Tibial nerve (tissue), 4 donors: ENCODE measurements at regions not wholly inside any gene's neighbourhood (a gene's known extent, or its start where the extent isn't known, plus 50 kb on each side); places are given as distances from the start of the nearest gene placed in this dataset.

Experiments
- DNase-seq, 2 donors: peaks; one replicate each; pipeline ENCODE4 v3.0.0-alpha.2; 2019; ENCODE audit warnings: low spot score in 2 of 2
- H3K27ac ChIP-seq, 4 donors: fragments of 200-600 bp; sonication (generic) in 3 of 4; one replicate each; pipeline ENCODE4 v1.5.1; 2017 to 2019; ENCODE audit warnings: mild to moderate bottlenecking in 1 of 4
- H3K27me3 ChIP-seq, 2 donors: fragments of 200-600 bp; sonication (generic) in 1 of 2; one replicate each; pipeline versions ENCODE4 v1.5.1 to v1.6.0; 2017 to 2019
- H3K36me3 ChIP-seq, 3 donors: fragments of 200-600 bp; sonication (generic); one replicate each; pipeline ENCODE4 v1.5.1; 2018 to 2019
- H3K4me1 ChIP-seq, 4 donors: fragments of 200-600 bp; sonication (generic) in 3 of 4; one replicate each; pipeline ENCODE4 v1.5.1; 2017 to 2019
- H3K4me3 ChIP-seq, 4 donors: fragments of 200-600 bp; sonication (generic) in 3 of 4; one replicate each; pipeline ENCODE4 v1.5.1; 2017 to 2019; ENCODE audit warnings: mild to moderate bottlenecking in 1 of 4, moderate library complexity in 1 of 4
- H3K9me3 ChIP-seq, 4 donors: fragments of 200-600 bp; sonication (generic) in 3 of 4; one replicate each; pipeline ENCODE4 v1.5.1; 2017 to 2019
- CTCF ChIP-seq, 5 experiments: fragments of 200-600 bp in 3 of 5; fragments of 450-650 bp in 2 of 5; sonication (generic) in 3 of 5; IDR thresholded peaks; one replicate each; pipeline ENCODE4 v1.5.1; 2016 to 2019; ENCODE audit warnings: antibody characterized with exemption in 5 of 5, mild to moderate bottlenecking in 3 of 5, moderate library complexity in 2 of 5
- EP300 ChIP-seq, 2 donors: sonication (generic); formaldehyde crosslinking; IDR thresholded peaks; one replicate each; pipeline ENCODE4 v1.6.1; 2017; ENCODE audit warnings: antibody characterized with exemption in 2 of 2, mild to moderate bottlenecking in 1 of 2
- POLR2A ChIP-seq, 2 donors: fragments of 450-650 bp; IDR thresholded peaks; one replicate each; pipeline ENCODE4 v1.6.1; 2017; ENCODE audit warnings: antibody characterized with exemption in 2 of 2, mild to moderate bottlenecking in 2 of 2, moderate library complexity in 2 of 2
- WGBS, 2 donors: methylation state at CpG; one replicate each; pipeline ENCODE4 v1.1.5; 2018; 5-methylcytosine and 5-hydroxymethylcytosine counted together

- Histone ChIP-seq H3K9me3 (peaks cover 0 to 4% (median 0%) of the 10 kb centered on the region in 4 donors), H3K4me1 (peaks cover 0 to 10% (median 0%) of the 10 kb centered on the region in 4 donors), H3K27me3 (no peaks in the 10 kb centered on the region), H3K4me3 (no peak overlapping the region), H3K27ac (no peak overlapping the region), H3K36me3 (no peaks in the 10 kb centered on the region)
- 56 to 57% methylated on average over 9 of the region's 9 CpGs for WGBS, 2 donors
- TF ChIP-seq EP300 (IDR thresholded peaks at IDR 0.05) = no peak
- no peak for TF ChIP-seq CTCF (IDR thresholded peaks at IDR 0.05)
- no peak for TF ChIP-seq POLR2A (IDR thresholded peaks at IDR 0.05)
- no peak for DNase-seq
These were observed 132.6 kb downstream of the SHANK2 start for GRCh38 chr11:71119656-71120269.

- no peak overlapping the region for H3K4me3 ChIP-seq
- no peak for TF ChIP-seq CTCF (IDR thresholded peaks at IDR 0.05)
- no peak for TF ChIP-seq POLR2A (IDR thresholded peaks at IDR 0.05)
- no peak for TF ChIP-seq EP300 (IDR thresholded peaks at IDR 0.05)
- no peaks in the 10 kb centered on the region for H3K27me3 ChIP-seq
- no peak for DNase-seq
- peaks cover 0 to 4% (median 0%) of the 10 kb centered on the region in 4 donors for H3K9me3 ChIP-seq
- H3K27ac ChIP-seq = no peak overlapping the region
- peaks cover 0 to 12% (median 0%) of the 10 kb centered on the region in 4 donors for H3K4me1 ChIP-seq
- 92 to 95% methylated on average over 20 of the region's 20 CpGs for WGBS, 2 donors
- H3K36me3 ChIP-seq = no peaks in the 10 kb centered on the region
These were observed 133.6 kb downstream of the SHANK2 start for GRCh38 chr11:71118671-71119250.

GRCh38 chr11:71117311-71117710 lies 135.1 kb downstream of the SHANK2 start:
- WGBS, 2 donors = 80 to 87% methylated on average over 5 of the region's 5 CpGs
- DNase-seq = no peak
- Histone ChIP-seq H3K4me1 (peaks cover 0 to 12% (median 0%) of the 10 kb centered on the region in 4 donors), H3K27me3 (no peaks in the 10 kb centered on the region), H3K4me3 (no peak overlapping the region), H3K36me3 (no peaks in the 10 kb centered on the region), H3K27ac (no peak overlapping the region), H3K9me3 (no peaks in the 10 kb centered on the region)
- no peak for TF ChIP-seq CTCF (IDR thresholded peaks at IDR 0.05)
- TF ChIP-seq POLR2A (IDR thresholded peaks at IDR 0.05) = no peak
- no peak for TF ChIP-seq EP300 (IDR thresholded peaks at IDR 0.05)

GRCh38 chr11:71116693-71117040 lies 135.7 kb downstream of the SHANK2 start:
- peaks cover 0 to 12% (median 0%) of the 10 kb centered on the region in 4 donors for H3K4me1 ChIP-seq
- H3K27ac ChIP-seq = no peak overlapping the region
- no peak for DNase-seq
- H3K36me3 ChIP-seq = no peaks in the 10 kb centered on the region
- no peaks in the 10 kb centered on the region for H3K9me3 ChIP-seq
- TF ChIP-seq EP300 (IDR thresholded peaks at IDR 0.05) (no peak), POLR2A (IDR thresholded peaks at IDR 0.05) (no peak), CTCF (IDR thresholded peaks at IDR 0.05) (no peak)
- 81 to 90% methylated on average over 8 of the region's 8 CpGs for WGBS, 2 donors
- no peaks in the 10 kb centered on the region for H3K27me3 ChIP-seq
- no peak overlapping the region for H3K4me3 ChIP-seq

GRCh38 chr11:71115770-71116692 lies 136.3 kb downstream of the SHANK2 start:
- WGBS, 2 donors = 76 to 79% methylated on average over 19 of the region's 19 CpGs
- TF ChIP-seq CTCF (IDR thresholded peaks at IDR 0.05) (no peak), POLR2A (IDR thresholded peaks at IDR 0.05) (no peak), EP300 (IDR thresholded peaks at IDR 0.05) (no peak)
- Histone ChIP-seq H3K27ac (no peak overlapping the region), H3K9me3 (no peaks in the 10 kb centered on the region), H3K27me3 (no peaks in the 10 kb centered on the region), H3K4me3 (no peak overlapping the region), H3K4me1 (peaks cover 0 to 12% (median 0%) of the 10 kb centered on the region in 4 donors), H3K36me3 (no peaks in the 10 kb centered on the region)
- no peak for DNase-seq
